SK-N-SH treated with all-trans-retinoic acid at 6 μM for 48 hours (cell line): ENCODE measurements at regions not wholly inside any gene's neighbourhood (a gene's known extent, or its start where the extent isn't known, plus 50 kb on each side); places are given as distances from the start of the nearest gene placed in this dataset.

Experiments
- ATAC-seq: fragments of 200-7000 bp; cut with Tn5 transposase; 3 replicates; pipeline ENCODE4 v1.9.1; 2020; ENCODE audit warnings: mild to moderate bottlenecking, moderate library complexity
- ARNTL ChIP-seq: fragments of 450-650 bp; formaldehyde crosslinking; IDR thresholded peaks from 2 replicates; pipeline ENCODE4 v1.5.0; 2020; ENCODE audit warnings: low read depth, mild to moderate bottlenecking, moderate library complexity, borderline replicate concordance
- BACH2 ChIP-seq: fragments of 250-450 bp; sonication (Bioruptor Pico); IDR thresholded peaks from 2 replicates; pipeline ENCODE4 v1.9.0; 2021; ENCODE audit warnings: mild to moderate bottlenecking, borderline replicate concordance
- CREB5 ChIP-seq: fragments of 250-450 bp; sonication (Bioruptor Pico); IDR thresholded peaks from 2 replicates; pipeline ENCODE4 v1.5.1; 2020; ENCODE audit warnings: low read depth, mild to moderate bottlenecking, moderate library complexity
- CSDC2 ChIP-seq: fragments of 250-450 bp; sonication (Bioruptor Pico); IDR thresholded peaks from 2 replicates; pipeline ENCODE4 v1.5.0; 2020; ENCODE audit warnings: mild to moderate bottlenecking, moderate library complexity
- CSRNP3 ChIP-seq: fragments of 250-450 bp; sonication (Bioruptor Pico); IDR thresholded peaks from 2 replicates; pipeline ENCODE4 v1.5.1; 2021; ENCODE audit warnings: mild to moderate bottlenecking, moderate library complexity
- ESRRG ChIP-seq: fragments of 250-450 bp; sonication (Bioruptor Pico); IDR thresholded peaks from 2 replicates; pipeline ENCODE4 v1.6.1; 2021; ENCODE audit warnings: mild to moderate bottlenecking
- GLIS3 ChIP-seq: fragments of 250-450 bp; sonication (Bioruptor Pico); IDR thresholded peaks from 2 replicates; pipeline ENCODE4 v1.5.0; 2020; ENCODE audit warnings: mild to moderate bottlenecking, moderate library complexity
- ISL1 ChIP-seq: fragments of 250-450 bp; sonication (Bioruptor Pico); IDR thresholded peaks from 2 replicates; pipeline ENCODE4 v2.1.2; 2022; ENCODE audit warnings: mild to moderate bottlenecking, moderate library complexity
- OSR1 ChIP-seq: fragments of 250-450 bp; sonication (Bioruptor Pico); IDR thresholded peaks from 2 replicates; pipeline ENCODE4 v1.8.0; 2022; ENCODE audit warnings: moderate library complexity, mild to moderate bottlenecking, inconsistent platforms
- PATZ1 ChIP-seq: fragments of 250-450 bp; sonication (Bioruptor Pico); IDR thresholded peaks from 2 replicates; pipeline ENCODE4 v1.8.0; 2020; ENCODE audit warnings: mild to moderate bottlenecking, moderate library complexity, borderline replicate concordance
- PPARA ChIP-seq: fragments of 250-450 bp; sonication (Bioruptor Pico); IDR thresholded peaks from 2 replicates; pipeline ENCODE4 v1.5.0; 2020; ENCODE audit warnings: mild to moderate bottlenecking, borderline replicate concordance
- RARB ChIP-seq: fragments of 250-450 bp; sonication (Bioruptor Pico); IDR thresholded peaks from 2 replicates; pipeline ENCODE4 v1.8.0; 2021; ENCODE audit warnings: mild to moderate bottlenecking, moderate library complexity
- SNAI2 ChIP-seq: fragments of 250-450 bp; sonication (Bioruptor Pico); IDR thresholded peaks from 2 replicates; pipeline ENCODE4 v1.5.0; 2020; ENCODE audit warnings: mild to moderate bottlenecking, moderate library complexity
- TCF4 ChIP-seq: fragments of 250-450 bp; sonication (Bioruptor Pico); IDR thresholded peaks from 2 replicates; pipeline ENCODE4 v1.8.0; 2021; ENCODE audit warnings: mild to moderate bottlenecking, moderate library complexity, borderline replicate concordance
- TOX ChIP-seq: fragments of 250-450 bp; sonication (Bioruptor Pico); IDR thresholded peaks from 2 replicates; pipeline ENCODE4 v1.8.0; 2021; ENCODE audit warnings: mild to moderate bottlenecking, moderate library complexity, borderline replicate concordance
- ZC3H10 ChIP-seq: fragments of 250-450 bp; sonication (Bioruptor Pico); IDR thresholded peaks from 2 replicates; pipeline ENCODE4 v1.5.1; 2021; ENCODE audit warnings: mild to moderate bottlenecking, moderate library complexity
- ZFP3 ChIP-seq: fragments of 250-450 bp; sonication (Bioruptor Pico); IDR thresholded peaks from 2 replicates; pipeline ENCODE4 v1.5.0; 2020; ENCODE audit warnings: mild to moderate bottlenecking, moderate library complexity
- ZFP30 ChIP-seq: fragments of 450-650 bp; formaldehyde crosslinking; IDR thresholded peaks from 2 replicates; pipeline ENCODE4 v1.5.0; 2022; ENCODE audit warnings: mild to moderate bottlenecking, moderate library complexity
- ZNF565 ChIP-seq: fragments of 450-650 bp; formaldehyde crosslinking; conservative IDR thresholded peaks from 2 replicates; pipeline ENCODE4 v1.5.0; 2020; ENCODE audit warnings: low read depth, mild to moderate bottlenecking, moderate library complexity
- ZNF70 ChIP-seq: fragments of 450-650 bp; formaldehyde crosslinking; IDR thresholded peaks from 2 replicates; pipeline ENCODE4 v1.5.0; 2020; ENCODE audit warnings: mild to moderate bottlenecking, moderate library complexity
- ZNF8 ChIP-seq: fragments of 450-650 bp; formaldehyde crosslinking; IDR thresholded peaks from 2 replicates; pipeline ENCODE4 v1.5.0; 2020; ENCODE audit warnings: mild to moderate bottlenecking, moderate library complexity

- TF ChIP-seq ZNF70 (no peak), PATZ1 (CRISPR knock-in tag) (no peak), TCF4 (CRISPR knock-in tag) (no peak), CSDC2 (CRISPR knock-in tag) (no peak), ESRRG (CRISPR knock-in tag) (no peak), ZNF8 (no peak), GLIS3 (CRISPR knock-in tag) (no peak), ISL1 (no peak), SNAI2 (CRISPR knock-in tag) (no peak), BACH2 (CRISPR knock-in tag) (no peak)
- no peak for ATAC-seq
Observed at GRCh38 chr14:85317491-85318021, 212.4 kb upstream of the FLRT2 start.

GRCh38 chr14:85319101-85319500 is 210.8 kb upstream of the FLRT2 start:
- no peak for TF ChIP-seq PPARA (CRISPR knock-in tag)
- TF ChIP-seq BACH2 (CRISPR knock-in tag), result no peak
- TF ChIP-seq TOX (CRISPR knock-in tag), result no peak
- TF ChIP-seq CSRNP3, result no peak
- no peak for TF ChIP-seq ARNTL (CRISPR knock-in tag)
- TF ChIP-seq ZC3H10 (CRISPR knock-in tag), result no peak
- TF ChIP-seq ESRRG (CRISPR knock-in tag), result no peak
- no peak for ATAC-seq

GRCh38 chr14:85319998-85320630 is 209.8 kb upstream of the FLRT2 start:
- TF ChIP-seq CSDC2 (CRISPR knock-in tag) (no peak), ZFP30 (CRISPR knock-in tag) (no peak), BACH2 (CRISPR knock-in tag) (no peak), ESRRG (CRISPR knock-in tag) (no peak), ISL1 (no peak), ZNF8 (no peak), GLIS3 (CRISPR knock-in tag) (no peak), TCF4 (CRISPR knock-in tag) (no peak), ARNTL (CRISPR knock-in tag) (no peak), OSR1 (CRISPR knock-in tag) (no peak), ZNF565 (CRISPR knock-in tag) (no peak), ZNF70 (no peak), ZC3H10 (CRISPR knock-in tag) (no peak), CREB5 (no peak), RARB (no peak), SNAI2 (CRISPR knock-in tag) (no peak), PATZ1 (CRISPR knock-in tag) (no peak), TOX (CRISPR knock-in tag) (no peak), PPARA (CRISPR knock-in tag) (no peak), ZFP3 (CRISPR knock-in tag) (no peak)
- ATAC-seq, result peak; percentile 53
